ENCODE measurements at regions not wholly inside any gene's neighbourhood (a gene's known extent, or its start where the extent isn't known, plus 50 kb on each side); places are given as distances from the start of the nearest gene placed in this dataset.
"Not testable (repeated sequence)": the region's sequence is repeated elsewhere in the genome, so short reads cannot be mapped to it uniquely, and the experiment has no call there.

- H3K4me2 ChIP-seq (ENCODE audit: insufficient read depth, low read length); H3K36me3 ChIP-seq (ENCODE audit: control insufficient read depth in 2 of 2, extremely low read depth in 1 of 2, insufficient read depth in 2 of 2, low read length in 2 of 2); H4K20me1 ChIP-seq (replicated peaks; ENCODE audit: control insufficient read depth, extremely low read depth, insufficient read depth, low read length); H3K79me2 ChIP-seq (ENCODE audit: control insufficient read depth, insufficient read depth, low read length); H3K9me1 ChIP-seq (replicated peaks; ENCODE audit: control insufficient read depth, extremely low read depth, insufficient read depth, low read length); intact Hi-C loops (cut with micrococcal nuclease); DNase-seq (ENCODE audit: low read depth, low spot score); dilution Hi-C loops (cut with MboI; ENCODE audit: extremely low pct_ligation_motif_present, low sequenced_read_pairs); H3K27me3 ChIP-seq (ENCODE audit: control insufficient read depth in 2 of 2, insufficient read depth in 2 of 2, low read length in 2 of 2); FAIRE-seq; POLR2A ChIA-PET; H3K4me3 ChIP-seq (replicated peaks in 1 of 3; ENCODE audit: insufficient read depth in 1 of 3, low read depth in 1 of 3, low read length in 3 of 3); H3K9me3 ChIP-seq (replicated peaks; ENCODE audit: control insufficient read depth, insufficient read depth, low read length); H3K4me1 ChIP-seq (ENCODE audit: control insufficient read depth, extremely low read depth, insufficient read depth, low read length); H3K27ac ChIP-seq (ENCODE audit: insufficient read depth, low read depth, low read length); CTCF ChIA-PET; H3K9ac ChIP-seq (replicated peaks; ENCODE audit: extremely low read depth, insufficient read depth, low read length); H2AFZ ChIP-seq (ENCODE audit: low read depth, low read length); BruUV-seq (replicated peaks): not testable (repeated sequence)
Measured at GRCh38 chr2:87329529-87329928, 307.9 kb upstream of the PLGLB1 start.

GRCh38 chr2:87330486-87330885, 308.8 kb upstream of the PLGLB1 start:
- H3K9me3 ChIP-seq (replicated peaks; ENCODE audit: control insufficient read depth, insufficient read depth, low read length); H2AFZ ChIP-seq (ENCODE audit: low read depth, low read length); H3K4me1 ChIP-seq (ENCODE audit: control insufficient read depth, extremely low read depth, insufficient read depth, low read length); H3K27me3 ChIP-seq (ENCODE audit: control insufficient read depth in 2 of 2, insufficient read depth in 2 of 2, low read length in 2 of 2); H3K27ac ChIP-seq (ENCODE audit: insufficient read depth, low read depth, low read length); dilution Hi-C loops (cut with MboI; ENCODE audit: extremely low pct_ligation_motif_present, low sequenced_read_pairs); CTCF ChIA-PET; DNase-seq (ENCODE audit: low read depth, low spot score); H3K9ac ChIP-seq (replicated peaks; ENCODE audit: extremely low read depth, insufficient read depth, low read length); POLR2A ChIA-PET; H3K4me3 ChIP-seq (replicated peaks in 1 of 3; ENCODE audit: insufficient read depth in 1 of 3, low read depth in 1 of 3, low read length in 3 of 3); H3K4me2 ChIP-seq (ENCODE audit: insufficient read depth, low read length); H3K36me3 ChIP-seq (ENCODE audit: control insufficient read depth in 2 of 2, extremely low read depth in 1 of 2, insufficient read depth in 2 of 2, low read length in 2 of 2); H3K9me1 ChIP-seq (replicated peaks; ENCODE audit: control insufficient read depth, extremely low read depth, insufficient read depth, low read length); H3K79me2 ChIP-seq (ENCODE audit: control insufficient read depth, insufficient read depth, low read length); intact Hi-C loops (cut with micrococcal nuclease); H4K20me1 ChIP-seq (replicated peaks; ENCODE audit: control insufficient read depth, extremely low read depth, insufficient read depth, low read length); BruUV-seq (replicated peaks): not testable (repeated sequence)
- FAIRE-seq: peak; percentile 15

- BruUV-seq (replicated peaks); H3K4me3 ChIP-seq (replicated peaks in 1 of 3; ENCODE audit: insufficient read depth in 1 of 3, low read depth in 1 of 3, low read length in 3 of 3); H3K9ac ChIP-seq (replicated peaks; ENCODE audit: extremely low read depth, insufficient read depth, low read length); dilution Hi-C loops (cut with MboI; ENCODE audit: extremely low pct_ligation_motif_present, low sequenced_read_pairs); H3K4me2 ChIP-seq (ENCODE audit: insufficient read depth, low read length); H3K27ac ChIP-seq (ENCODE audit: insufficient read depth, low read depth, low read length); H3K36me3 ChIP-seq (ENCODE audit: control insufficient read depth in 2 of 2, extremely low read depth in 1 of 2, insufficient read depth in 2 of 2, low read length in 2 of 2); FAIRE-seq; CTCF ChIA-PET; H3K27me3 ChIP-seq (ENCODE audit: control insufficient read depth in 2 of 2, insufficient read depth in 2 of 2, low read length in 2 of 2); H3K4me1 ChIP-seq (ENCODE audit: control insufficient read depth, extremely low read depth, insufficient read depth, low read length); H4K20me1 ChIP-seq (replicated peaks; ENCODE audit: control insufficient read depth, extremely low read depth, insufficient read depth, low read length); H2AFZ ChIP-seq (ENCODE audit: low read depth, low read length); H3K9me1 ChIP-seq (replicated peaks; ENCODE audit: control insufficient read depth, extremely low read depth, insufficient read depth, low read length); POLR2A ChIA-PET; H3K9me3 ChIP-seq (replicated peaks; ENCODE audit: control insufficient read depth, insufficient read depth, low read length); H3K79me2 ChIP-seq (ENCODE audit: control insufficient read depth, insufficient read depth, low read length); DNase-seq (ENCODE audit: low read depth, low spot score); intact Hi-C loops (cut with micrococcal nuclease): not testable (repeated sequence)
Measured at GRCh38 chr2:87331940-87332583, 310.4 kb upstream of the PLGLB1 start.

- H3K4me1 ChIP-seq (ENCODE audit: control insufficient read depth, extremely low read depth, insufficient read depth, low read length); CTCF ChIA-PET; H3K9me1 ChIP-seq (replicated peaks; ENCODE audit: control insufficient read depth, extremely low read depth, insufficient read depth, low read length); H3K4me2 ChIP-seq (ENCODE audit: insufficient read depth, low read length); H3K9ac ChIP-seq (replicated peaks; ENCODE audit: extremely low read depth, insufficient read depth, low read length); H3K27ac ChIP-seq (ENCODE audit: insufficient read depth, low read depth, low read length); H4K20me1 ChIP-seq (replicated peaks; ENCODE audit: control insufficient read depth, extremely low read depth, insufficient read depth, low read length); dilution Hi-C loops (cut with MboI; ENCODE audit: extremely low pct_ligation_motif_present, low sequenced_read_pairs); H3K27me3 ChIP-seq (ENCODE audit: control insufficient read depth in 2 of 2, insufficient read depth in 2 of 2, low read length in 2 of 2); H3K9me3 ChIP-seq (replicated peaks; ENCODE audit: control insufficient read depth, insufficient read depth, low read length); H3K36me3 ChIP-seq (ENCODE audit: control insufficient read depth in 2 of 2, extremely low read depth in 1 of 2, insufficient read depth in 2 of 2, low read length in 2 of 2); POLR2A ChIA-PET; intact Hi-C loops (cut with micrococcal nuclease); BruUV-seq (replicated peaks); DNase-seq (ENCODE audit: low read depth, low spot score); H2AFZ ChIP-seq (ENCODE audit: low read depth, low read length); H3K4me3 ChIP-seq (replicated peaks in 1 of 3; ENCODE audit: insufficient read depth in 1 of 3, low read depth in 1 of 3, low read length in 3 of 3); H3K79me2 ChIP-seq (ENCODE audit: control insufficient read depth, insufficient read depth, low read length); FAIRE-seq: not testable (repeated sequence)
Measured at GRCh38 chr2:87334888-87335287, 313.2 kb upstream of the PLGLB1 start.
